AG09319 (cell line): ENCODE measurements at regions not wholly inside any gene's neighbourhood (a gene's known extent, or its start where the extent isn't known, plus 50 kb on each side); places are given as distances from the start of the nearest gene placed in this dataset.

Experiments used
- DNase-seq: peaks from one replicate; pipeline ENCODE4 v3.0.0-alpha.2; 2010; ENCODE audit warnings: low read depth; ENCODE audit errors: extremely low read depth
- TF ChIP-seq, protein P1 (sequence below): IDR thresholded peaks from 2 replicates; pipeline ENCODE4 v1.5.1; 2011; ENCODE audit warnings: low read depth, mild to moderate bottlenecking, inconsistent platforms, low read length, moderate library complexity

DNA sequence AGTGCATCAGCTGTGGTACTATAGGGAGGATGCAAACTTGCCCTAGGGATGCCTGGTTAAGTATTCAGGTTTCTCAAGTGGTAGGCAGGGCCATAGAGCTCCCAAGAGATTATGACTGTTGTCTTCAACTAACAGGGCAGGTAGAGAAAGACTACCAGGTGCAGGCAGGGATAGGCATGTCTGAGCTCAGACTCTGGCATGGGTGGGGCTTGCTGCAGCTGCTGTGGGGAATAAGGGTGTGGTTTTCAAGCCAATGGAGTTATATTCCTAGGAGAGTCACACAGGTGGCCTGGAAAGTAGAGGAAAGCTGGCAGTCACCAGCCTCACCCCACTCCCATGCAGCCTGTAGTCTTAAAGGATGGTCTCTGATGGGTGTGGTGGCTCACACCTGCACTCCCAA, 673.4 kb upstream of the ADGRL4 start:
- DNase-seq = no peak
- TF ChIP-seq, protein P1, sequence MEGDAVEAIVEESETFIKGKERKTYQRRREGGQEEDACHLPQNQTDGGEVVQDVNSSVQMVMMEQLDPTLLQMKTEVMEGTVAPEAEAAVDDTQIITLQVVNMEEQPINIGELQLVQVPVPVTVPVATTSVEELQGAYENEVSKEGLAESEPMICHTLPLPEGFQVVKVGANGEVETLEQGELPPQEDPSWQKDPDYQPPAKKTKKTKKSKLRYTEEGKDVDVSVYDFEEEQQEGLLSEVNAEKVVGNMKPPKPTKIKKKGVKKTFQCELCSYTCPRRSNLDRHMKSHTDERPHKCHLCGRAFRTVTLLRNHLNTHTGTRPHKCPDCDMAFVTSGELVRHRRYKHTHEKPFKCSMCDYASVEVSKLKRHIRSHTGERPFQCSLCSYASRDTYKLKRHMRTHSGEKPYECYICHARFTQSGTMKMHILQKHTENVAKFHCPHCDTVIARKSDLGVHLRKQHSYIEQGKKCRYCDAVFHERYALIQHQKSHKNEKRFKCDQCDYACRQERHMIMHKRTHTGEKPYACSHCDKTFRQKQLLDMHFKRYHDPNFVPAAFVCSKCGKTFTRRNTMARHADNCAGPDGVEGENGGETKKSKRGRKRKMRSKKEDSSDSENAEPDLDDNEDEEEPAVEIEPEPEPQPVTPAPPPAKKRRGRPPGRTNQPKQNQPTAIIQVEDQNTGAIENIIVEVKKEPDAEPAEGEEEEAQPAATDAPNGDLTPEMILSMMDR = no peak

GRCh38 chr1:79667848-79668696, 661.5 kb upstream of the ADGRL4 start:
- TF ChIP-seq, protein P1 = no peak
- no peak for DNase-seq

GRCh38 chr1:79667166-79667565, 660.6 kb upstream of the ADGRL4 start:
- TF ChIP-seq, protein P1 = no peak
- no peak for DNase-seq

DNA sequence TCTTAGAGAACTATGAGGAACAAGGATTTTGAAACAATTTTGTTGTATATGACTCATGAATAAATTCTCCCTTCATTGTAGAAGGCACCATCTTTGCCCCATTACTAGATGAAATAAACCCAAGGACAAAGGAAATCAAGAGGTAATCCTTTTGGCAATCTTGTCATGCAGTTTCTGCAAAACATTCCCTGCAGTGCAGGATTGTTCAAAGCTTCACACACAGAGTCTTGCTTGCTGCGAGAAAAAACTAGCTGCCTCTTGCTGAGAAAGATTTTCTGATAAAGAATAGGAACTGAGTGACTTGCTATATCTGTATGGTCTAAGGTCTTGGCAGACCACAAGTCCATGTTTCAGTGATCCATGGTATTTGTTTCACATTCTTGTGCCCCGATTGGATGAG, 657.4 kb upstream of the ADGRL4 start:
- TF ChIP-seq, protein P1 = no peak
- no peak for DNase-seq

DNA sequence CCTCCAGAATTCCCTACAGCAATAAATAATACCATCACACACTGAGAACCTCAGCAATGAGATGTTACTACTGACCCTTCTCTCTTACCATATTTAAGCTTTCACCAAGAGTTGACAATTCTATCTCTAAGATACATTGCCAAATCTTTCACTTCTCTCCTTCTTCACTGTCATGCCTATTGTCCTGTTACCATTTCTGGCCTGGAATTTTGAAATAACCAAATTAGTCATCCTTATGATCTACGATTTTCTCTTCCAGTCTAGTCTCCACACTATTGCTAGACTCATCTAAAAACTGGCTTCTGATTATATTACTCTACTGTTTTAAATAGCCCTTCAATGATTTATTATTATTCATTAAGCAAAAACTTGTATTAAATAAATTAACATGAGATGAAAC, 656.1 kb upstream of the ADGRL4 start:
- DNase-seq = no peak
- TF ChIP-seq, protein P1 = no peak

DNA sequence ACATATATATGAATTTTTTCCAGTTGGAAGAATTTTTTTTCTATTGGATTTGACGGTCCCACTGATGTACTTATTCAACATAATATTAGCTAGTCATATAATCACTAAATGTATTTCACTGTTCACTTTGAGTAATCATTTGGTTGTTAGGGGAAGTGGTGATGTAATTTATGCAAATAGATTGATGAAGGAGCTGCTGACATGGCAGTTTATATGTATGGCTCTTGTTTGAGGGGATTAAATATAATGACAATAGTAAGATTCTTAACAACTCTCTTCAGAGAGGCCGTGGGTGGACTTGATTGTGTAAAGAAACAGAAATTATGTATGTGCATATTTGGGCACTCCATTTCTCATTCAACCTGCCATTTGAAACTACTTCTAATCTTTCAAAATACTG, 653.6 kb upstream of the ADGRL4 start:
- DNase-seq = no peak
- TF ChIP-seq, protein P1 = no peak

GRCh38 chr1:79657951-79658658, 651.6 kb upstream of the ADGRL4 start:
- TF ChIP-seq, protein P1 = no peak
- DNase-seq = no peak
